Fibroblast of lung (primary cell): ENCODE measurements at regions not wholly inside any gene's neighbourhood (a gene's known extent, or its start where the extent isn't known, plus 50 kb on each side); places are given as distances from the start of the nearest gene placed in this dataset.

Source experiments
- DNase-seq, 2 donors: peaks; one replicate each; pipeline versions ENCODE4 v3.0.0 to v3.0.0-alpha.2; 2010; ENCODE audit warnings: low read depth in 2 of 2
- H2AFZ ChIP-seq: 2 replicates; pipeline ENCODE4 v1.5.1; 2012; ENCODE audit warnings: low read length, control low read depth, inconsistent platforms
- H3K27ac ChIP-seq: 2 replicates; pipeline ENCODE4 v1.5.1; 2011; ENCODE audit warnings: low read length, control low read depth; ENCODE audit not compliant: insufficient read depth
- H3K27me3 ChIP-seq: 2 replicates; pipeline ENCODE4 v1.5.1; 2011; ENCODE audit warnings: mild to moderate bottlenecking, low read length; ENCODE audit not compliant: control insufficient read depth, insufficient read depth
- H3K36me3 ChIP-seq: 2 replicates; pipeline ENCODE4 v1.5.1; 2011; ENCODE audit warnings: low read length; ENCODE audit not compliant: control insufficient read depth, insufficient read depth
- H3K4me1 ChIP-seq: 2 replicates; pipeline ENCODE4 v1.5.1; 2011; ENCODE audit warnings: low read length; ENCODE audit not compliant: control insufficient read depth, insufficient read depth; ENCODE audit errors: extremely low read depth
- H3K4me2 ChIP-seq: 2 replicates; pipeline ENCODE4 v1.5.1; 2011; ENCODE audit warnings: low read length, control low read depth; ENCODE audit not compliant: insufficient read depth; ENCODE audit errors: extremely low read depth
- H3K4me3 ChIP-seq, 4 experiments: fragments of 200-600 bp in 1 of 4; sonication (generic) in 1 of 4; replicated peaks in 1 of 4; 2 replicates each; pipeline ENCODE4 v1.5.1; 2011 to 2016; ENCODE audit warnings: low read length in 4 of 4, low read depth in 3 of 4, mild to moderate bottlenecking in 3 of 4, control low read depth in 2 of 4, inconsistent platforms in 1 of 4, mixed read lengths in 1 of 4; ENCODE audit not compliant: insufficient read depth in 1 of 4; ENCODE audit errors: control extremely low read depth in 1 of 4
- H3K79me2 ChIP-seq: 2 replicates; pipeline ENCODE4 v1.5.1; 2012; ENCODE audit warnings: mild to moderate bottlenecking, low read length, inconsistent platforms; ENCODE audit not compliant: control insufficient read depth, insufficient read depth
- H3K9ac ChIP-seq: 2 replicates; pipeline ENCODE4 v1.5.1; 2011; ENCODE audit warnings: mild to moderate bottlenecking, low read length, control low read depth; ENCODE audit not compliant: insufficient read depth
- H3K9me3 ChIP-seq: 2 replicates; pipeline ENCODE4 v1.5.1; 2012; ENCODE audit warnings: low read depth, low read length; ENCODE audit not compliant: control insufficient read depth, insufficient read depth
- H4K20me1 ChIP-seq: 2 replicates; pipeline ENCODE4 v1.5.1; 2011; ENCODE audit warnings: low read length; ENCODE audit not compliant: control insufficient read depth, insufficient read depth; ENCODE audit errors: extremely low read depth
- EZH2 ChIP-seq: IDR thresholded peaks from 2 replicates; pipeline ENCODE4 v1.5.1; 2012; ENCODE audit warnings: low read length, control low read depth, mild to moderate bottlenecking; ENCODE audit errors: missing control alignments
- TF ChIP-seq, protein P1 (sequence below), 2 donors: IDR thresholded peaks in 1 of 2; conservative IDR thresholded peaks in 1 of 2; 1 replicate in 1 of 2; 2 replicates in 1 of 2; pipeline ENCODE4 v1.5.1; 2011 to 2012; ENCODE audit warnings: low read length in 2 of 2, control low read depth in 1 of 2, inconsistent platforms in 1 of 2, low read depth in 1 of 2, mild to moderate bottlenecking in 1 of 2

DNA sequence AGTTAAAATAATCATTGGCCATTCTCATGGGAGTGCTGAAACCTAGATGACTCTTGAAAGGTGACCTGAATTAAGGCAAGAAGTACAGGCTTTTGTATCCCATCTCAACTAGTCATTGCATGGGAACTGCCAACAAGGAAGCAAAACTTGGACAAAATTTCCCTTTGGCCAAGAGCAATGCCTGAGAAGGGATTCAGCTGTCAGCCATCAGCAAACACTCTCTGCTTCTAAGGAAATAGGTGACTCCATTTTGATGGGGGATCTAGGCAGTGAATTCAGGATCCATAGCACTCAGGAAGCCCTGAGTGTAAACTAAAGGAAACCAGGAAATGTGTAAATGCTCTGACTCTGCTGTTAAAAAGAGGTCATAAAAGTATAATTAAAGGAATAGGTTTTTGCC is 221.5 kb upstream of the TMEM229A start:
- H3K4me1 ChIP-seq = no peaks in the 10 kb centered on the region
- H3K9me3 ChIP-seq = no peaks in the 10 kb centered on the region
- no peak overlapping the region for H3K27ac ChIP-seq
- no peaks in the 10 kb centered on the region for H3K27me3 ChIP-seq
- no peaks in the 10 kb centered on the region for H3K36me3 ChIP-seq
- H3K4me3 ChIP-seq = no peak overlapping the region
- no peaks in the 10 kb centered on the region for H4K20me1 ChIP-seq
- peak in 1 of 2 donors; percentile 28 for DNase-seq
- no peak overlapping the region for H3K9ac ChIP-seq
- TF ChIP-seq, protein P1, sequence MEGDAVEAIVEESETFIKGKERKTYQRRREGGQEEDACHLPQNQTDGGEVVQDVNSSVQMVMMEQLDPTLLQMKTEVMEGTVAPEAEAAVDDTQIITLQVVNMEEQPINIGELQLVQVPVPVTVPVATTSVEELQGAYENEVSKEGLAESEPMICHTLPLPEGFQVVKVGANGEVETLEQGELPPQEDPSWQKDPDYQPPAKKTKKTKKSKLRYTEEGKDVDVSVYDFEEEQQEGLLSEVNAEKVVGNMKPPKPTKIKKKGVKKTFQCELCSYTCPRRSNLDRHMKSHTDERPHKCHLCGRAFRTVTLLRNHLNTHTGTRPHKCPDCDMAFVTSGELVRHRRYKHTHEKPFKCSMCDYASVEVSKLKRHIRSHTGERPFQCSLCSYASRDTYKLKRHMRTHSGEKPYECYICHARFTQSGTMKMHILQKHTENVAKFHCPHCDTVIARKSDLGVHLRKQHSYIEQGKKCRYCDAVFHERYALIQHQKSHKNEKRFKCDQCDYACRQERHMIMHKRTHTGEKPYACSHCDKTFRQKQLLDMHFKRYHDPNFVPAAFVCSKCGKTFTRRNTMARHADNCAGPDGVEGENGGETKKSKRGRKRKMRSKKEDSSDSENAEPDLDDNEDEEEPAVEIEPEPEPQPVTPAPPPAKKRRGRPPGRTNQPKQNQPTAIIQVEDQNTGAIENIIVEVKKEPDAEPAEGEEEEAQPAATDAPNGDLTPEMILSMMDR (conservative IDR thresholded peaks at IDR 0.05 in 1 of 2, IDR thresholded peaks at IDR 0.05 in 1 of 2; ENCODE audit: low read depth in 1 of 2, low read length in 2 of 2) = no peak
- no peak for TF ChIP-seq EZH2
- H2AFZ ChIP-seq = no peak overlapping the region
- no peaks in the 10 kb centered on the region for H3K79me2 ChIP-seq
- no peak overlapping the region for H3K4me2 ChIP-seq

DNA sequence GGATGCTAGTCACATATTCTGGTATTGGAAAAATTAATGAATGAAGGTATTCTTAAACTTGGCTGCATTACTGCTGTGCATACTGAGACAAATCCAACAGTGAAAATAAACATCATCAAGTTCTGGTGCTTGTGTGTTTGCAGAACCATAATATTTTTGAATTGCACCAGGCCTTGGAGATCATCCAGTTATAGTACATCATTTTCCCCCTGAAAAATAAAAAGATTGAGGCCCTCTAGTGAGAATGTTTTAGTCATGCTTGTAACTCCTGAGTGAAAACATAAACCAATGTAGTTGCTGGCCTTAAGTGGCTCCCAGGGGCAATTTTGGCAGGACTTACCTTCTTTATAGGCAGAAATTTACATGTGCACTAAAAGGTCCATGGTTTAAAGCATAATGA is 218.8 kb upstream of the TMEM229A start:
- Histone ChIP-seq H3K4me2 (no peak overlapping the region), H3K9me3 (no peaks in the 10 kb centered on the region), H4K20me1 (no peaks in the 10 kb centered on the region), H3K79me2 (no peaks in the 10 kb centered on the region), H3K27me3 (no peaks in the 10 kb centered on the region), H3K4me1 (no peaks in the 10 kb centered on the region), H3K36me3 (no peaks in the 10 kb centered on the region), H3K27ac (no peak overlapping the region), H2AFZ (no peak overlapping the region), H3K9ac (no peak overlapping the region), H3K4me3 (no peak overlapping the region)
- TF ChIP-seq, protein P1 (conservative IDR thresholded peaks at IDR 0.05 in 1 of 2, IDR thresholded peaks at IDR 0.05 in 1 of 2; ENCODE audit: low read depth in 1 of 2, low read length in 2 of 2) = no peak
- no peak for TF ChIP-seq EZH2
- peak in 1 of 2 donors; percentile 74 for DNase-seq

DNA sequence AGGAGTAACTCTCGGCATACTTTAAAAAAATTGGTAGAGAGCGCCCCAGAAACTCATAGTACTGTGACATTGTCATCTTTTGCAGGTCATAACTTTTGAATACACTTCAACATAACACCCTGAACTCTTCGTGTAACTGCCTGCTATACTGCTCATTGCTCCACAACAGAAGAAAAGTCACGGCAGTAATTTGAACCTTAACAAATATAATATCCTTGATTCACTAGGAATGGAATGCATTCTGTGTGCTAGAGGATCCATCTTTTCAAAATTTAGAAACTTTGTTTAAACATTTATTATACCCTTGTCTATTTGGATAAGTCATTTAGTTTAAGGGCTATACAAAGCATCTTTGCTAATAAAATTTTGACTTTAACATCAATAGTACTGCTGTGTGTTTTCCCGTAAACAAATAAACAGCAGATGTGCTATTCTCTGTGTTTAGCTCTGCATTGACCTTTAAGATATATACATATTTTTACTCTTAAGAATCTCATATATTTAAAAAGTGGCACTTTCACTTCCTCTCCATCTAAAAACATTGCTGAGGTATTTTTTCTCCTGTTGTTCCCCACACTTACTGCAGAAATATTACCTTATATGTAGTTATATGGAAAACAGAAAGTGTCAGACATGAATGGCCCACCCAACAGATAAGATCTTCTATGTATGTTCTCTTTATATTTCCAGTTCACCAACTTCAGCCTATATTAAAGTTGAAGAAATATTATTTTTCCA is 217.6 kb upstream of the TMEM229A start:
- DNase-seq = peak in 1 of 2 donors; percentile 33
- Histone ChIP-seq H2AFZ (no peak overlapping the region), H3K4me3 (no peak overlapping the region), H3K4me2 (no peak overlapping the region), H4K20me1 (no peaks in the 10 kb centered on the region), H3K9me3 (no peaks in the 10 kb centered on the region), H3K79me2 (no peaks in the 10 kb centered on the region), H3K27ac (no peak overlapping the region), H3K27me3 (no peaks in the 10 kb centered on the region), H3K4me1 (no peaks in the 10 kb centered on the region), H3K36me3 (no peaks in the 10 kb centered on the region), H3K9ac (no peak overlapping the region)
- TF ChIP-seq, protein P1 (conservative IDR thresholded peaks at IDR 0.05 in 1 of 2, IDR thresholded peaks at IDR 0.05 in 1 of 2; ENCODE audit: low read depth in 1 of 2, low read length in 2 of 2) = no peak
- no peak for TF ChIP-seq EZH2
